Adrenal gland (tissue), 9 donors: ENCODE measurements at regions not wholly inside any gene's neighbourhood (a gene's known extent, or its start where the extent isn't known, plus 50 kb on each side); places are given as distances from the start of the nearest gene placed in this dataset.

ENCODE experiments used
- DNase-seq, 7 donors: peaks; one replicate each; pipeline ENCODE4 v3.0.0-alpha.2; 2019 to 2020
- H3K27ac ChIP-seq, 5 donors: fragments of 200-600 bp; sonication (generic) in 4 of 5; 1 replicate in 3 of 5; 2 replicates in 2 of 5; pipeline versions ENCODE4 v1.5.1 to v1.8.0; 2016 to 2020; ENCODE audit warnings: mild to moderate bottlenecking in 1 of 5
- H3K27me3 ChIP-seq: fragments of 200-600 bp; 2 replicates; pipeline ENCODE4 v1.8.0; 2021
- H3K36me3 ChIP-seq, 2 donors: fragments of 200-600 bp; replicated peaks in 1 of 2; 1 replicate in 1 of 2; 2 replicates in 1 of 2; pipeline versions ENCODE4 v1.5.1 to v1.8.0; 2018 to 2022
- H3K4me1 ChIP-seq, 2 donors: fragments of 200-600 bp; replicated peaks in 1 of 2; 1 replicate in 1 of 2; 2 replicates in 1 of 2; pipeline versions ENCODE4 v1.5.1 to v1.8.0; 2018 to 2021
- H3K4me3 ChIP-seq, 4 donors: fragments of 200-600 bp; sonication (generic) in 3 of 4; one replicate each; pipeline ENCODE4 v1.5.1; 2016 to 2018
- H3K9me3 ChIP-seq, 3 donors: fragments of 200-600 bp; sonication (generic) in 1 of 3; replicated peaks in 1 of 3; 1 replicate in 2 of 3; 2 replicates in 1 of 3; pipeline versions ENCODE4 v1.5.1 to v1.8.0; 2016 to 2021
- POLR2A ChIP-seq, 2 donors: fragments of 450-650 bp; IDR thresholded peaks; one replicate each; pipeline ENCODE4 v1.6.1; 2017; ENCODE audit warnings: antibody characterized with exemption in 2 of 2, mild to moderate bottlenecking in 2 of 2, moderate library complexity in 1 of 2
- WGBS, 4 donors: extraction: QIAGEN DNeasy Blood & Tissue Kit in 2 of 4; methylation state at CpG; one replicate each; pipeline versions ENCODE4 v1.1.5 to v1.1.7; 2013 to 2017; 5-methylcytosine and 5-hydroxymethylcytosine counted together
- intact Hi-C, 2 donors: fragments of 100-400 bp; cut with DNase I; formaldehyde crosslinking; loops; one replicate each; pipeline versions ENCODE4 v1.14.1 to v1.15.0; 2022 to 2023
- TF ChIP-seq, protein P1 (sequence below), 6 experiments: fragments of 450-650 bp in 4 of 6; fragments of 200-600 bp in 2 of 6; sonication (generic) in 1 of 6; IDR thresholded peaks; 1 replicate in 5 of 6; 2 replicates in 1 of 6; pipeline versions ENCODE4 v1.5.1 to v1.8.0; 2016 to 2021; ENCODE audit warnings: antibody characterized with exemption in 6 of 6, mild to moderate bottlenecking in 2 of 6, moderate library complexity in 1 of 6
- donor health status: healthy with polysubstance abuse.
- donor health status: Bipolar disorder and iron deficiency.
- donor health status: DM: yes; HTN: yes; CAD: no.
- donor health status: DM: no; HTN: no; CAD: no.
- donor health status: DM: no; HTN: no; CAD: no.

DNA sequence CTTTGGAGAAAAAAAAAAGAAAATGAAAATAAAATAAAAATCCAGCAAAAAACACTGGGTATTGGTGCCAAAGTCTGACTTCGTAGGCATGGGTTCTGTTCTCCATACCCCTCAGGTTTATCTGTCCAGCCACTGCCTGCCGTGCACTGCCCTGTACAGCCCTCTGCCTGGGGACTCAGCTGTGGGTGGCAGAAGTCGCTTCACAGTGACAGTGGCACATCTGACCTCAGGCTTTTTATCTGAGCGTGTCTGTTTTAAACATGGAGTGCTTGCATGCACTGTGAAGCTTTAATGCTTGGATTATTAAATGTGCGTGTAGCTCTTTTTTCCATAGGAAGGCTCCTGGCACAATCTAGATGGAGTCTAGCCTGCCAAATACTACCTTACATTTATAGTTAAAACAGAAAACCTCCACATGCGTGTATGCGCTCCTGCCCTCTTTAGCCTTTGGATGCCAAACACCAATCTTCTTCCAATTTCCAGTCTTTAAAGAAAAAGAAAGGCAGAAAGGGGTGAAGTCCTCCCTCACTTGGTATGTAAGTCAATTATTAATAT is 375.5 kb downstream of the UTRN start:
- 85 to 89% (median 87%) methylated on average over 7 of the region's 7 CpGs for WGBS, 4 donors
- Histone ChIP-seq H3K4me3 (no peak overlapping the region), H3K4me1 (peaks cover 0 to 30% of the 10 kb centered on the region in 2 donors), H3K9me3 (no peaks in the 10 kb centered on the region), H3K27ac (no peak overlapping the region), H3K36me3 (no peaks in the 10 kb centered on the region), H3K27me3 (no peaks in the 10 kb centered on the region)
- TF ChIP-seq, protein P1, sequence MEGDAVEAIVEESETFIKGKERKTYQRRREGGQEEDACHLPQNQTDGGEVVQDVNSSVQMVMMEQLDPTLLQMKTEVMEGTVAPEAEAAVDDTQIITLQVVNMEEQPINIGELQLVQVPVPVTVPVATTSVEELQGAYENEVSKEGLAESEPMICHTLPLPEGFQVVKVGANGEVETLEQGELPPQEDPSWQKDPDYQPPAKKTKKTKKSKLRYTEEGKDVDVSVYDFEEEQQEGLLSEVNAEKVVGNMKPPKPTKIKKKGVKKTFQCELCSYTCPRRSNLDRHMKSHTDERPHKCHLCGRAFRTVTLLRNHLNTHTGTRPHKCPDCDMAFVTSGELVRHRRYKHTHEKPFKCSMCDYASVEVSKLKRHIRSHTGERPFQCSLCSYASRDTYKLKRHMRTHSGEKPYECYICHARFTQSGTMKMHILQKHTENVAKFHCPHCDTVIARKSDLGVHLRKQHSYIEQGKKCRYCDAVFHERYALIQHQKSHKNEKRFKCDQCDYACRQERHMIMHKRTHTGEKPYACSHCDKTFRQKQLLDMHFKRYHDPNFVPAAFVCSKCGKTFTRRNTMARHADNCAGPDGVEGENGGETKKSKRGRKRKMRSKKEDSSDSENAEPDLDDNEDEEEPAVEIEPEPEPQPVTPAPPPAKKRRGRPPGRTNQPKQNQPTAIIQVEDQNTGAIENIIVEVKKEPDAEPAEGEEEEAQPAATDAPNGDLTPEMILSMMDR (IDR thresholded peaks at IDR 0.05): no peak
- TF ChIP-seq POLR2A (IDR thresholded peaks at IDR 0.05): no peak
- intact Hi-C loops: no loop called here
- DNase-seq: no peak

DNA sequence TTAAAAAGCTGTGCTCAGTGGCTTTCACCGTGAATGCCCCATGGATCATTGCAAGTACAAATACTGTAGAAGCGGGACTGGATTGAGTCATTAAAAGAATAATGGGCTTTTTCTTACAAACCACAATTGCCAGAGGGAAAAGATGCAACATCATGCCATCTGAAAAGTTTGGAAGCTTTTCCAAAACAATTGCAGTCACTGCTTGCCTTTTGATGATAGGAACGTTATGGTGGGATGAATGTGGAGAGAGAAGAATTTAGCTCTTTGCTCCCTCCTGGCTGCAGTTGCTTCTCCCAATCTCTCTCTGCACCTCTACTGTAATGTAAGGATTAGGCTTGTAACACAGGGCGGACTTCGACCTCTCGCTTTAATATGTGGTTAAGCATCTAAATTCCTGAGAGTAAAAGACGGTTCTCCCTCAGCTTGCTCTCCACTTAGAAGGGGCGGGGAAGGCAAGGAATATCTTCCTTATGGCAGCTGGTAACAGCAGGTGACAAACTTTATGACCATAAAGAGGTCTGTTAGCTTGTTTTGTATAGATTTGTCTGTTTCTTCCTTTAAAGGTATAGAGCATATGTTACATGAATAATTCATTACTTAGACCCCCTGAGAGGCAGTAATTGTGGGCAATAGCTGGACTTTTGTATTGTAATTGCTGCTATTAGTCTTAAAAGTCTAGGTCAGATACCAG is 376.1 kb downstream of the UTRN start:
- H3K27ac ChIP-seq: no peak overlapping the region
- DNase-seq: no peak
- peaks cover 0 to 36% of the 10 kb centered on the region in 2 donors for H3K4me1 ChIP-seq

DNA sequence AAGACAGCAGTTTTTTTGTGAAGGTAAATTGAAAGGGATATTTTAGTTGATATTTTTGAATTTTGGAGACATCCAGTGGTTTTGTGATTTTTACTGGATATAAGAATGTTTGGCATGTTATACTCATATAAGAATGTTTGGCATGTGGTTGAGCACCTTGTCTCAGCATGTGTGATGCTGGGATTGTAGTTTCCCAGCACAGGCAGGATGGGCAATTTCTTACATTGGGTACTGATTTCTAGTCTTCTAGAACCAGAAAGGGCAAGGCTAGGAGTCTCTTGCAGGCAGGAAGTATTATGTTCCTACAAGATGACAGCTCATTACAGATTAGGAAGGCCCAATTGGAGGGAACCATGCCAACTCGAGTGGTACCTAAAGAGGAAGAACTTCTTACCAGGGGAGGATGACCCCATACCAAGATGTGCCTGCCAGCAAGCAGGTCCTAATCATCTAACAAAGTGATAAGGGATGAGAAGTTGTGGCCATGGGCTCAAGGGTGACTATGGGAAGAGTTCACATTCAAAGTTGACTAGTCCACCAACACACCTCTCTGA is 377.8 kb downstream of the UTRN start:
- 69 to 83% (median 70%) methylated on average over 1 of the region's 1 CpG; no CpG with 5 or more reads in 1 of the 4 donors for WGBS, 4 donors
- peaks cover 0 to 40% of the 10 kb centered on the region in 2 donors for H3K4me1 ChIP-seq
- intact Hi-C loops: no loop called here

More for the DNA sequence above, 376.1 kb downstream of the UTRN start:
- no peak for TF ChIP-seq POLR2A (IDR thresholded peaks at IDR 0.05)
- TF ChIP-seq, protein P1 (IDR thresholded peaks at IDR 0.05): no peak
- Histone ChIP-seq H3K27me3 (no peaks in the 10 kb centered on the region), H3K4me3 (no peak overlapping the region), H3K9me3 (no peaks in the 10 kb centered on the region), H3K36me3 (no peaks in the 10 kb centered on the region)
- intact Hi-C loops: no loop called here
- WGBS, 4 donors: 88 to 92% (median 90%) methylated on average over 8 of the region's 8 CpGs

DNA sequence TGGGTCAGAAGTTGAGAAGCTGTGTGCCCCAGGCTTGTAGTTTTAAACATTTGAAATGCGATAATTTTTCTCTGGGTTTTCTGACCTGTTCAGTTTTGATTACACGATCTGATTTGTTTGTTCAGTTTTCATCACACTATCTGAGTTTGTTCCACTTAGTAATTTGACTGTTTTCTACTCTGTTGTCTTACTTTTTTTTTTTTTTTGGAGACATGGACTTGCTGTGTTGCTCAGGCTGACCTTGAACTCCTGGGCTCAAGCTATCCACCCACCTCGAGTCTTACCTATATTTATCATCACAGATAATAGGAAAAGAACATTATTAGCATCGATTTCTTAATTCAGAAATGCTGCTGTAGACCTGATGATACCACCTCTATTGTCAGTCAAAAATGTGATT is 379.1 kb downstream of the UTRN start:
- WGBS, 4 donors: 56 to 64% (median 60%) methylated on average over 4 of the region's 4 CpGs
- TF ChIP-seq, protein P1 (IDR thresholded peaks at IDR 0.05): no peak
- no peak for TF ChIP-seq POLR2A (IDR thresholded peaks at IDR 0.05)
- intact Hi-C loops: no loop called here

More for the DNA sequence above, 377.8 kb downstream of the UTRN start:
- Histone ChIP-seq H3K36me3 (no peaks in the 10 kb centered on the region), H3K9me3 (no peaks in the 10 kb centered on the region), H3K27me3 (no peaks in the 10 kb centered on the region), H3K4me3 (no peak overlapping the region), H3K27ac (no peak overlapping the region)
- peak in 1 of 7 donors; percentile 13 for DNase-seq
- TF ChIP-seq POLR2A (IDR thresholded peaks at IDR 0.05): no peak
- TF ChIP-seq, protein P1 (IDR thresholded peaks at IDR 0.05): no peak

More for the DNA sequence above, 379.1 kb downstream of the UTRN start:
- Histone ChIP-seq H3K4me3 (no peak overlapping the region), H3K36me3 (no peaks in the 10 kb centered on the region), H3K4me1 (peaks cover 0 to 33% of the 10 kb centered on the region in 2 donors), H3K27me3 (no peaks in the 10 kb centered on the region), H3K27ac (no peak overlapping the region), H3K9me3 (no peaks in the 10 kb centered on the region)
- DNase-seq: no peak
